ENCODE measurements at regions not wholly inside any gene's neighbourhood (a gene's known extent, or its start where the extent isn't known, plus 50 kb on each side); places are given as distances from the start of the nearest gene placed in this dataset.

- TF ChIP-seq CTCF (IDR thresholded peaks at IDR 0.05) (no peak), ZFX (IDR thresholded peaks at IDR 0.05; ENCODE audit: borderline replicate concordance) (no peak)
- H3K27ac ChIP-seq = no peak overlapping the region
Observed at GRCh38 chr2:12428324-12428723, 288.4 kb upstream of the TRIB2 start.

- H3K27ac ChIP-seq = no peak overlapping the region
- no peak for TF ChIP-seq ZFX (IDR thresholded peaks at IDR 0.05; ENCODE audit: borderline replicate concordance)
Observed at GRCh38 chr2:12428786-12429185, 287.9 kb upstream of the TRIB2 start.

GRCh38 chr2:12429779-12430406 is 286.8 kb upstream of the TRIB2 start:
- H3K27ac ChIP-seq = no peak overlapping the region
- TF ChIP-seq ZFX (IDR thresholded peaks at IDR 0.05; ENCODE audit: borderline replicate concordance) (no peak), CTCF (IDR thresholded peaks at IDR 0.05) (no peak)

GRCh38 chr2:12430407-12431133 is 286.2 kb upstream of the TRIB2 start:
- H3K27ac ChIP-seq = no peak overlapping the region
- TF ChIP-seq CTCF (IDR thresholded peaks at IDR 0.05) (no peak), ZFX (IDR thresholded peaks at IDR 0.05; ENCODE audit: borderline replicate concordance) (no peak)

- no peak for TF ChIP-seq ZFX (IDR thresholded peaks at IDR 0.05; ENCODE audit: borderline replicate concordance)
- TF ChIP-seq CTCF (IDR thresholded peaks at IDR 0.05) = no peak
- H3K27ac ChIP-seq = no peak overlapping the region
Observed at GRCh38 chr2:12432985-12433625, 283.6 kb upstream of the TRIB2 start.

- no peak overlapping the region for H3K27ac ChIP-seq
- TF ChIP-seq CTCF (IDR thresholded peaks at IDR 0.05) (no peak), ZFX (IDR thresholded peaks at IDR 0.05; ENCODE audit: borderline replicate concordance) (no peak)
Observed at GRCh38 chr2:12433626-12433990, 283.1 kb upstream of the TRIB2 start.

- no peak for TF ChIP-seq CTCF (IDR thresholded peaks at IDR 0.05)
- no peak for TF ChIP-seq ZFX (IDR thresholded peaks at IDR 0.05; ENCODE audit: borderline replicate concordance)
- H3K27ac ChIP-seq = no peak overlapping the region
Observed at GRCh38 chr2:12434630-12435098, 282.1 kb upstream of the TRIB2 start.

Measured in 22Rv1 (cell line).